SK-N-SH (cell line): ENCODE measurements at regions not wholly inside any gene's neighbourhood (a gene's known extent, or its start where the extent isn't known, plus 50 kb on each side); places are given as distances from the start of the nearest gene placed in this dataset.

Experiments
- CTCF ChIA-PET: fragments of 300-600, 350-600 bp; formaldehyde crosslinking; extraction: SDS; loops from one replicate; lab custom pipeline; 2021; lab: Yijun Ruan, JAX
- POLR2A ChIA-PET: fragments of 350-600 bp; sonication (Branson Sonifier 250); formaldehyde crosslinking; extraction: SDS; loops from one replicate; lab custom pipeline; 2020; ENCODE audit warnings: antibody characterized with exemption, inconsistent platforms; lab: Yijun Ruan, JAX
- DNase-seq: peaks from one replicate; pipeline ENCODE4 v3.0.0; 2012
- H2AFZ ChIP-seq: fragments of 200-600 bp; sonication (generic); 2 replicates; pipeline ENCODE4 v1.8.1; 2016; ENCODE audit warnings: antibody characterized with exemption, mild to moderate bottlenecking, low read depth
- H3F3A ChIP-seq: fragments of 200-600 bp; sonication (generic); replicated peaks from 2 replicates; pipeline ENCODE3; 2016; ENCODE audit warnings: antibody characterized with exemption, mild to moderate bottlenecking; ENCODE audit not compliant: insufficient read depth
- H3K27ac ChIP-seq, 2 experiments: fragments of 200-500 bp in 1 of 2; fragments of 200-600 bp in 1 of 2; sonication (Bioruptor generic) in 1 of 2; sonication (generic), shearing (Covaris generic) in 1 of 2; 2 replicates each; pipeline versions ENCODE4 v1.5.1 to v1.6.1; 2014 to 2016; ENCODE audit warnings: low read depth in 2 of 2, inconsistent platforms in 1 of 2, low read length in 1 of 2, mild to moderate bottlenecking in 1 of 2, mixed read lengths in 1 of 2
- H3K27me3 ChIP-seq: fragments of 200-600 bp; sonication (generic), shearing (Covaris generic); 2 replicates; pipeline ENCODE4 v1.6.1; 2016; ENCODE audit warnings: mixed run types; ENCODE audit not compliant: insufficient read depth
- H3K36me3 ChIP-seq, 2 experiments: fragments of 200-500 bp in 1 of 2; fragments of 200-600 bp in 1 of 2; sonication (Bioruptor generic) in 1 of 2; sonication (generic) in 1 of 2; replicated peaks in 1 of 2; 2 replicates each; pipeline versions ENCODE3 to v1.5.1; 2014 to 2016; ENCODE audit warnings: low read length in 1 of 2, mild to moderate bottlenecking in 1 of 2; ENCODE audit not compliant: insufficient read depth in 2 of 2, control insufficient read depth in 1 of 2
- H3K4me1 ChIP-seq, 2 experiments: fragments of 200-500 bp in 1 of 2; fragments of 200-600 bp in 1 of 2; sonication (Bioruptor generic) in 1 of 2; sonication (generic), shearing (Covaris generic) in 1 of 2; 2 replicates each; pipeline versions ENCODE4 v1.5.1 to v1.6.1; 2014 to 2016; ENCODE audit warnings: low read depth in 1 of 2, low read length in 1 of 2, mixed run types in 1 of 2; ENCODE audit not compliant: insufficient read depth in 2 of 2, control insufficient read depth in 1 of 2
- H3K4me2 ChIP-seq: fragments of 200-600 bp; sonication (generic), shearing (Covaris generic); 2 replicates; pipeline ENCODE4 v1.6.1; 2017; ENCODE audit warnings: mixed run types
- H3K4me3 ChIP-seq, 2 experiments: fragments of 200-500 bp in 1 of 2; fragments of 200-600 bp in 1 of 2; sonication (Bioruptor generic) in 1 of 2; sonication (generic), shearing (Covaris generic) in 1 of 2; 2 replicates each; pipeline versions ENCODE4 v1.5.1 to v1.8.1; 2014 to 2016; ENCODE audit warnings: low read depth in 2 of 2, inconsistent platforms in 1 of 2, low read length in 1 of 2, mild to moderate bottlenecking in 1 of 2, mixed read lengths in 1 of 2, moderate library complexity in 1 of 2
- H3K79me2 ChIP-seq: fragments of 200-600 bp; sonication (generic); 2 replicates; pipeline ENCODE4 v1.8.1; 2017; ENCODE audit warnings: mild to moderate bottlenecking; ENCODE audit not compliant: insufficient read depth
- H3K9ac ChIP-seq: fragments of 200-600 bp; sonication (generic); 2 replicates; pipeline ENCODE4 v1.6.1; 2017; ENCODE audit warnings: mixed run types
- H3K9me2 ChIP-seq: fragments of 200-600 bp; sonication (generic); 2 replicates; pipeline ENCODE4 v1.6.1; 2017; ENCODE audit warnings: mixed run types
- H3K9me3 ChIP-seq: fragments of 200-600 bp; sonication (generic); 2 replicates; pipeline ENCODE4 v1.6.1; 2017; ENCODE audit warnings: mixed run types, mild to moderate bottlenecking, moderate library complexity
- H4K20me1 ChIP-seq: fragments of 200-600 bp; sonication (generic); 2 replicates; pipeline ENCODE4 v1.6.1; 2017; ENCODE audit warnings: mild to moderate bottlenecking, mixed run types; ENCODE audit not compliant: insufficient read depth
- CHD2 ChIP-seq: fragments of 150-350 bp; IDR thresholded peaks from 2 replicates; pipeline ENCODE4 v1.6.1; 2018; ENCODE audit warnings: low read length; ENCODE audit not compliant: partially characterized antibody
- EZH2phosphoT487 ChIP-seq: fragments of 200-600 bp; sonication (generic); IDR thresholded peaks from 2 replicates; pipeline ENCODE4 v1.6.1; 2017; ENCODE audit warnings: low read depth, mixed run types, mild to moderate bottlenecking, antibody characterized with exemption, moderate library complexity, borderline replicate concordance
- FOSL2 ChIP-seq: IDR thresholded peaks from 2 replicates; pipeline ENCODE4 v1.4.0; 2012; ENCODE audit warnings: low read depth, mild to moderate bottlenecking, moderate library complexity, borderline replicate concordance
- GATA2 ChIP-seq: sonication (generic); formaldehyde crosslinking; IDR thresholded peaks from 2 replicates; pipeline ENCODE4 v1.5.0; 2020; ENCODE audit warnings: mild to moderate bottlenecking, missing genetic modification reagents
- MEF2A ChIP-seq: IDR thresholded peaks from 2 replicates; pipeline ENCODE4 v1.4.0; 2012; ENCODE audit warnings: low read depth, borderline replicate concordance
- NFIC ChIP-seq: IDR thresholded peaks from 2 replicates; pipeline ENCODE4 v1.4.0; 2012; ENCODE audit warnings: borderline replicate concordance
- POLR2AphosphoS5 ChIP-seq: IDR thresholded peaks from 2 replicates; pipeline ENCODE4 v1.6.1; 2012; ENCODE audit warnings: low read depth, low read length
- RAD21 ChIP-seq: IDR thresholded peaks from 2 replicates; pipeline ENCODE4 v1.6.1; 2012; ENCODE audit warnings: mild to moderate bottlenecking, low read length
- SIN3A ChIP-seq: IDR thresholded peaks from 2 replicates; pipeline ENCODE4 v1.6.1; 2012; ENCODE audit warnings: low read depth, mild to moderate bottlenecking, low read length, moderate library complexity, borderline replicate concordance
- TAF1 ChIP-seq: IDR thresholded peaks from 2 replicates; pipeline ENCODE4 v1.6.1; 2012; ENCODE audit warnings: low read depth, mild to moderate bottlenecking, low read length, moderate library complexity, borderline replicate concordance
- YY1 ChIP-seq: IDR thresholded peaks from 2 replicates; pipeline ENCODE4 v1.4.0; 2012; ENCODE audit warnings: low read depth, mild to moderate bottlenecking
- WGBS: methylation state at CpG from one replicate; pipeline ENCODE4 v1.1.6; 2017; ENCODE audit warnings: low lambda C conversion rate; 5-methylcytosine and 5-hydroxymethylcytosine counted together
- TF ChIP-seq, protein P1 (sequence below): IDR thresholded peaks from 2 replicates; pipeline ENCODE4 v1.4.0; 2012; ENCODE audit warnings: low read depth, borderline replicate concordance
- TF ChIP-seq, protein P2 (sequence below): IDR thresholded peaks from 2 replicates; pipeline ENCODE4 v1.4.0; 2012; ENCODE audit warnings: low read depth

- CTCF ChIA-PET, result no interaction called here
- POLR2A ChIA-PET, result no interaction called here
- no peaks in the 10 kb centered on the region; a peak in 1 of 4 replicates for H3K4me1 ChIP-seq
- H3K27me3 ChIP-seq, result no peaks in the 10 kb centered on the region
- no peaks in the 10 kb centered on the region for H3K9me2 ChIP-seq
- WGBS, result 85% methylated on average over 1 of the region's 1 CpG
- H3K9ac ChIP-seq, result no peak overlapping the region
- H3K79me2 ChIP-seq, result no peaks in the 10 kb centered on the region
- no peak for DNase-seq
- TF ChIP-seq TAF1, result no peak
- TF ChIP-seq MEF2A, result no peak
- TF ChIP-seq, protein P1, sequence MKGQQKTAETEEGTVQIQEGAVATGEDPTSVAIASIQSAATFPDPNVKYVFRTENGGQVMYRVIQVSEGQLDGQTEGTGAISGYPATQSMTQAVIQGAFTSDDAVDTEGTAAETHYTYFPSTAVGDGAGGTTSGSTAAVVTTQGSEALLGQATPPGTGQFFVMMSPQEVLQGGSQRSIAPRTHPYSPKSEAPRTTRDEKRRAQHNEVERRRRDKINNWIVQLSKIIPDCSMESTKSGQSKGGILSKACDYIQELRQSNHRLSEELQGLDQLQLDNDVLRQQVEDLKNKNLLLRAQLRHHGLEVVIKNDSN, result no peak
- no peak overlapping the region for H3K4me2 ChIP-seq
- H2AFZ ChIP-seq, result no peak overlapping the region
- no peaks in the 10 kb centered on the region for H4K20me1 ChIP-seq
- H3F3A ChIP-seq, result no peaks in the 10 kb centered on the region
- H3K36me3 ChIP-seq, result no peaks in the 10 kb centered on the region
- peaks cover 4% of the 10 kb centered on the region; the same call in 1 of the 2 replicates for H3K9me3 ChIP-seq
- H3K4me3 ChIP-seq, result no peak overlapping the region
- no peak overlapping the region for H3K27ac ChIP-seq
These were observed 138.8 kb downstream of the CASP12 start for GRCh38 chr11:104759464-104759863.

GRCh38 chr11:104738918-104739317, 159.3 kb downstream of the CASP12 start:
- WGBS, result 70% methylated on average over 3 of the region's 3 CpGs
- no peaks in the 10 kb centered on the region for H3K4me1 ChIP-seq
- H3K36me3 ChIP-seq, result no peaks in the 10 kb centered on the region
- DNase-seq, result no peak
- CTCF ChIA-PET, result no interaction called here
- H3K27ac ChIP-seq, result no peak overlapping the region
- H3K9me2 ChIP-seq, result no peaks in the 10 kb centered on the region
- no peaks in the 10 kb centered on the region for H3K27me3 ChIP-seq
- no peak overlapping the region for H3K9ac ChIP-seq
- TF ChIP-seq FOSL2 (no peak), RAD21 (no peak), GATA2 (no peak), SIN3A (no peak), POLR2AphosphoS5 (no peak), YY1 (no peak), CHD2 (no peak), EZH2phosphoT487 (no peak), MEF2A (no peak)
- TF ChIP-seq, protein P2, sequence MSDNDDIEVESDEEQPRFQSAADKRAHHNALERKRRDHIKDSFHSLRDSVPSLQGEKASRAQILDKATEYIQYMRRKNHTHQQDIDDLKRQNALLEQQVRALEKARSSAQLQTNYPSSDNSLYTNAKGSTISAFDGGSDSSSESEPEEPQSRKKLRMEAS, result no peak
- H3K4me2 ChIP-seq, result no peak overlapping the region
- H3F3A ChIP-seq, result no peaks in the 10 kb centered on the region
- H2AFZ ChIP-seq, result no peak overlapping the region
- H4K20me1 ChIP-seq, result no peaks in the 10 kb centered on the region
- H3K79me2 ChIP-seq, result no peaks in the 10 kb centered on the region
- POLR2A ChIA-PET, result no interaction called here
- no peaks in the 10 kb centered on the region for H3K9me3 ChIP-seq
- H3K4me3 ChIP-seq, result no peak overlapping the region

DNA sequence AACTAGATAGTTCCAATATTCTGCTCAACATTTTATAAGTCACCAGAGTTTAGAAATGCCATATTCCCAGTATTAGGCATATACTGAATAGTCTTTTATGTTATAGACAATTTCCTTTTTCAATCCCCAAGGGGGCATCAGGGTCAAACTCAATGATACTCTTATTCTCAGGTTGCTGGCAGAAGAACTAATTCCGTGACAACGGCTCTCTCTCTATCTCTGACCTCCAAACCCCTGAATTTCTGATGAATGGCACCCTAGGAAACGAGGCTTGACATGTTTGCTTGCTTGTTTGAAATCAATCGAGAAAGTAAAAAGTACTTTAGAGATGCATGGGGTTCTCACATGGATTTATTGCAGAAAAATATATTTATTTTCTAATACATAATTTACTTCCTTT, 160.1 kb downstream of the CASP12 start:
- H3K27me3 ChIP-seq, result no peaks in the 10 kb centered on the region
- DNase-seq, result no peak
- no peaks in the 10 kb centered on the region for H3K79me2 ChIP-seq
- no peak overlapping the region for H3K9ac ChIP-seq
- TF ChIP-seq MEF2A (no peak), NFIC (no peak)
- no peak overlapping the region for H3K4me3 ChIP-seq
- H3K4me2 ChIP-seq, result no peak overlapping the region
- no peaks in the 10 kb centered on the region for H4K20me1 ChIP-seq
- H3K27ac ChIP-seq, result no peak overlapping the region
- H3K4me1 ChIP-seq, result no peaks in the 10 kb centered on the region
- no peaks in the 10 kb centered on the region for H3F3A ChIP-seq
- no peaks in the 10 kb centered on the region for H3K9me2 ChIP-seq
- H3K36me3 ChIP-seq, result no peaks in the 10 kb centered on the region
- WGBS, result 56% methylated on average over 4 of the region's 4 CpGs
- POLR2A ChIA-PET, result no interaction called here
- H3K9me3 ChIP-seq, result no peaks in the 10 kb centered on the region
- H2AFZ ChIP-seq, result no peak overlapping the region
- CTCF ChIA-PET, result no interaction called here
